ENCODE measurements at regions not wholly inside any gene's neighbourhood (a gene's known extent, or its start where the extent isn't known, plus 50 kb on each side); places are given as distances from the start of the nearest gene placed in this dataset.

- no peak for TF ChIP-seq CTCF (IDR thresholded peaks at IDR 0.05)
- no peak for TF ChIP-seq POLR2A (IDR thresholded peaks at IDR 0.05)
Observed at GRCh38 chr2:129726216-129726615, 253.2 kb upstream of the RAB6C start.

All from right lobe of liver (tissue), 4 donors.